Endothelial cell (in vitro differentiated cells): ENCODE measurements at regions not wholly inside any gene's neighbourhood (a gene's known extent, or its start where the extent isn't known, plus 50 kb on each side); places are given as distances from the start of the nearest gene placed in this dataset.

ENCODE experiments used
- DNase-seq: peaks from one replicate; pipeline ENCODE4 v3.0.0; 2021; ENCODE audit warnings: low spot score
- H3K27ac Mint-ChIP-seq: one replicate; pipeline ENCODE4 v1.8.0; 2021; ENCODE audit warnings: mixed read lengths, inconsistent platforms; ENCODE audit not compliant: unreplicated experiment
- H3K27me3 Mint-ChIP-seq: one replicate; pipeline ENCODE4 v1.8.0; 2021; ENCODE audit warnings: mild to moderate bottlenecking, moderate library complexity, mixed read lengths, inconsistent platforms; ENCODE audit not compliant: unreplicated experiment
- H3K36me3 Mint-ChIP-seq: one replicate; pipeline ENCODE4 v1.8.0; 2021; ENCODE audit warnings: mild to moderate bottlenecking, low read depth, mixed read lengths, inconsistent platforms; ENCODE audit not compliant: unreplicated experiment
- H3K4me1 Mint-ChIP-seq: one replicate; pipeline ENCODE4 v1.8.0; 2021; ENCODE audit warnings: mild to moderate bottlenecking, mixed read lengths, inconsistent platforms; ENCODE audit not compliant: unreplicated experiment
- H3K4me3 Mint-ChIP-seq: one replicate; pipeline ENCODE4 v1.8.0; 2021; ENCODE audit warnings: mild to moderate bottlenecking, mixed read lengths, inconsistent platforms; ENCODE audit not compliant: unreplicated experiment
- H3K9me3 Mint-ChIP-seq: one replicate; pipeline ENCODE4 v1.8.0; 2021; ENCODE audit warnings: mixed read lengths, inconsistent platforms; ENCODE audit not compliant: unreplicated experiment
- CTCF ChIP-seq: fragments of 200-600 bp; sonication (generic); IDR thresholded peaks from one replicate; pipeline ENCODE4 v1.5.0; 2021; ENCODE audit warnings: antibody characterized with exemption; ENCODE audit not compliant: unreplicated experiment

- Mint-ChIP-seq H3K27ac (no peak overlapping the region), H3K36me3 (no peaks in the 10 kb centered on the region), H3K4me3 (no peak overlapping the region), H3K4me1 (no peaks in the 10 kb centered on the region), H3K27me3 (no peaks in the 10 kb centered on the region), H3K9me3 (no peaks in the 10 kb centered on the region)
- no peak for TF ChIP-seq CTCF
- no peak for DNase-seq
These were observed 226.6 kb upstream of the SASH1 start for GRCh38 chr6:148116001-148116400.

- no peaks in the 10 kb centered on the region for H3K4me1 Mint-ChIP-seq
- H3K36me3 Mint-ChIP-seq = no peaks in the 10 kb centered on the region
- H3K4me3 Mint-ChIP-seq = no peak overlapping the region
- no peak overlapping the region for H3K27ac Mint-ChIP-seq
- no peak for TF ChIP-seq CTCF
- H3K9me3 Mint-ChIP-seq = no peaks in the 10 kb centered on the region
- no peak for DNase-seq
- H3K27me3 Mint-ChIP-seq = no peaks in the 10 kb centered on the region
These were observed 224.4 kb upstream of the SASH1 start for GRCh38 chr6:148118244-148118643.

- Mint-ChIP-seq H3K9me3 (no peaks in the 10 kb centered on the region), H3K36me3 (no peaks in the 10 kb centered on the region), H3K4me3 (no peak overlapping the region), H3K4me1 (peaks cover 13% of the 10 kb centered on the region), H3K27ac (no peak overlapping the region), H3K27me3 (no peaks in the 10 kb centered on the region)
- TF ChIP-seq CTCF = no peak
- no peak for DNase-seq
These were observed 214.5 kb upstream of the SASH1 start for GRCh38 chr6:148128014-148128730.

- Mint-ChIP-seq H3K9me3 (peaks cover 11% of the 10 kb centered on the region), H3K4me1 (peaks cover 7% of the 10 kb centered on the region), H3K36me3 (peaks cover 6% of the 10 kb centered on the region), H3K27ac (no peak overlapping the region), H3K27me3 (no peaks in the 10 kb centered on the region), H3K4me3 (no peak overlapping the region)
- no peak for TF ChIP-seq CTCF
- no peak for DNase-seq
These were observed 208.0 kb upstream of the SASH1 start for GRCh38 chr6:148134592-148134991.

GRCh38 chr6:148136586-148136985 lies 206.1 kb upstream of the SASH1 start:
- Mint-ChIP-seq H3K36me3 (peaks cover 14% of the 10 kb centered on the region), H3K27me3 (no peaks in the 10 kb centered on the region), H3K4me3 (no peak overlapping the region), H3K27ac (no peak overlapping the region), H3K4me1 (peaks cover 12% of the 10 kb centered on the region), H3K9me3 (peaks cover 19% of the 10 kb centered on the region)
- no peak for DNase-seq
- TF ChIP-seq CTCF = no peak
